Uterus (tissue), 3 donors: ENCODE measurements at regions not wholly inside any gene's neighbourhood (a gene's known extent, or its start where the extent isn't known, plus 50 kb on each side); places are given as distances from the start of the nearest gene placed in this dataset.
"Not testable (repeated sequence)": the region's sequence is repeated elsewhere in the genome, so short reads cannot be mapped to it uniquely, and the experiment has no call there.

Experiments
- DNase-seq, 2 donors: peaks; one replicate each; pipeline ENCODE4 v3.0.0-alpha.2; 2019 to 2020
- H3K27ac ChIP-seq, 2 donors: fragments of 200-600 bp; sonication (generic); 1 replicate in 1 of 2; 2 replicates in 1 of 2; pipeline ENCODE4 v1.5.1; 2016 to 2018
- H3K27me3 ChIP-seq, 2 donors: fragments of 200-600 bp; sonication (generic); one replicate each; pipeline ENCODE4 v1.5.1; 2018 to 2019; ENCODE audit warnings: control low read depth in 1 of 2
- H3K36me3 ChIP-seq, 2 donors: fragments of 200-600 bp; sonication (generic); one replicate each; pipeline ENCODE4 v1.5.1; 2019; ENCODE audit warnings: control low read depth in 1 of 2
- H3K4me1 ChIP-seq, 2 donors: fragments of 200-600 bp; sonication (generic); one replicate each; pipeline ENCODE4 v1.5.1; 2018 to 2019; ENCODE audit warnings: control low read depth in 1 of 2
- H3K4me3 ChIP-seq, 2 donors: fragments of 200-600 bp; sonication (generic); 1 replicate in 1 of 2; 2 replicates in 1 of 2; pipeline ENCODE4 v1.5.1; 2018 to 2019; ENCODE audit warnings: mild to moderate bottlenecking in 1 of 2
- H3K9me3 ChIP-seq, 2 donors: fragments of 200-600 bp; sonication (generic); one replicate each; pipeline ENCODE4 v1.5.1; 2019; ENCODE audit warnings: control low read depth in 1 of 2
- CTCF ChIP-seq, 4 experiments: fragments of 200-600 bp in 2 of 4; fragments of 450-650 bp in 2 of 4; sonication (generic) in 2 of 4; IDR thresholded peaks; one replicate each; pipeline ENCODE4 v1.5.1; 2016 to 2019; ENCODE audit warnings: antibody characterized with exemption in 4 of 4, mild to moderate bottlenecking in 2 of 4, moderate library complexity in 1 of 4
- POLR2A ChIP-seq, 2 donors: fragments of 450-650 bp; IDR thresholded peaks; one replicate each; pipeline ENCODE4 v1.6.1; 2016; ENCODE audit warnings: antibody characterized with exemption in 2 of 2, mild to moderate bottlenecking in 1 of 2, moderate library complexity in 1 of 2
- intact Hi-C: fragments of 100-400 bp; cut with DNase I; formaldehyde crosslinking; loops from one replicate; pipeline ENCODE4 v1.15.1; 2023; ENCODE audit warnings: low total_unique reads
- donor health status: DM: yes; HTN: yes; CAD: no.

- H3K4me1 ChIP-seq, H3K27ac ChIP-seq, H3K9me3 ChIP-seq, DNase-seq, intact Hi-C loops, H3K36me3 ChIP-seq, H3K27me3 ChIP-seq, H3K4me3 ChIP-seq: not testable (repeated sequence)
Observed at GRCh38 chr13:86253497-86253896, 454.3 kb upstream of the SLITRK6 start.

- intact Hi-C loops, DNase-seq, H3K4me1 ChIP-seq: not testable (repeated sequence)
Observed at GRCh38 chr13:86255820-86256219, 456.6 kb upstream of the SLITRK6 start.

GRCh38 chr13:86269511-86269910, 470.3 kb upstream of the SLITRK6 start:
- Histone ChIP-seq H3K27ac (no peak overlapping the region), H3K36me3 (no peaks in the 10 kb centered on the region), H3K9me3 (no peaks in the 10 kb centered on the region), H3K4me1 (no peaks in the 10 kb centered on the region), H3K4me3 (no peak overlapping the region), H3K27me3 (peaks cover 0 to 3% of the 10 kb centered on the region in 2 donors)
- DNase-seq = no peak
- TF ChIP-seq CTCF (IDR thresholded peaks at IDR 0.05) (no peak), POLR2A (IDR thresholded peaks at IDR 0.05) (no peak)
- intact Hi-C loops = no loop called here

More at GRCh38 chr13:86255820-86256219, 456.6 kb upstream of the SLITRK6 start:
- H3K36me3 ChIP-seq, H3K27me3 ChIP-seq, H3K9me3 ChIP-seq, H3K27ac ChIP-seq, H3K4me3 ChIP-seq: not testable (repeated sequence)

- no peaks in the 10 kb centered on the region for H3K27me3 ChIP-seq
- no peak for TF ChIP-seq POLR2A (IDR thresholded peaks at IDR 0.05)
- no peak for TF ChIP-seq CTCF (IDR thresholded peaks at IDR 0.05)
- H3K27ac ChIP-seq = no peak overlapping the region
- no peak overlapping the region for H3K4me3 ChIP-seq
- no peaks in the 10 kb centered on the region for H3K36me3 ChIP-seq
- no peaks in the 10 kb centered on the region for H3K9me3 ChIP-seq
- DNase-seq = no peak
- intact Hi-C loops = no loop called here
- no peaks in the 10 kb centered on the region for H3K4me1 ChIP-seq
Observed at GRCh38 chr13:86282442-86282841, 483.2 kb upstream of the SLITRK6 start.

- Histone ChIP-seq H3K4me3 (no peak overlapping the region), H3K4me1 (no peaks in the 10 kb centered on the region), H3K27me3 (no peaks in the 10 kb centered on the region), H3K9me3 (no peaks in the 10 kb centered on the region), H3K36me3 (no peaks in the 10 kb centered on the region), H3K27ac (no peak overlapping the region)
- no peak for DNase-seq
- TF ChIP-seq CTCF (IDR thresholded peaks at IDR 0.05) (no peak), POLR2A (IDR thresholded peaks at IDR 0.05) (no peak)
- intact Hi-C loops = no loop called here
Observed at GRCh38 chr13:86283031-86283430, 483.8 kb upstream of the SLITRK6 start.

GRCh38 chr13:86298725-86299124, 499.5 kb upstream of the SLITRK6 start:
- intact Hi-C loops = no loop called here
- Histone ChIP-seq H3K4me1 (no peaks in the 10 kb centered on the region), H3K4me3 (no peak overlapping the region), H3K27ac (no peak overlapping the region), H3K9me3 (no peaks in the 10 kb centered on the region), H3K36me3 (no peaks in the 10 kb centered on the region), H3K27me3 (no peaks in the 10 kb centered on the region)
- TF ChIP-seq POLR2A (IDR thresholded peaks at IDR 0.05) (no peak), CTCF (IDR thresholded peaks at IDR 0.05) (no peak)
- no peak for DNase-seq
